Stimulated activated CD8-positive, alpha-beta memory T cell treated with anti-CD3 and anti-CD28 coated beads, Interleukin-15, amount 100 ng/mL, for 24 hours (primary cell): ENCODE measurements at regions not wholly inside any gene's neighbourhood (a gene's known extent, or its start where the extent isn't known, plus 50 kb on each side); places are given as distances from the start of the nearest gene placed in this dataset.

Source experiments
- DNase-seq: peaks from one replicate; pipeline ENCODE4 v3.0.0-alpha.2; 2020; ENCODE audit warnings: low read depth

GRCh38 chr7:46719616-46720015 is 798.5 kb upstream of the IGFBP3 start:
- no peak for DNase-seq

- DNase-seq = no peak
Measured at GRCh38 chr7:46716926-46717325, 795.9 kb upstream of the IGFBP3 start.

- DNase-seq = no peak
Measured at GRCh38 chr7:46715579-46715978, 794.5 kb upstream of the IGFBP3 start.

GRCh38 chr7:46714904-46715303 is 793.8 kb upstream of the IGFBP3 start:
- no peak for DNase-seq

GRCh38 chr7:46713868-46714596 is 793.0 kb upstream of the IGFBP3 start:
- DNase-seq = no peak

GRCh38 chr7:46710927-46711326 is 789.9 kb upstream of the IGFBP3 start:
- DNase-seq = no peak

GRCh38 chr7:46707973-46708372 is 786.9 kb upstream of the IGFBP3 start:
- no peak for DNase-seq

GRCh38 chr7:46705386-46706255 is 784.5 kb upstream of the IGFBP3 start:
- DNase-seq = no peak

GRCh38 chr7:46696741-46697140 is 775.7 kb upstream of the IGFBP3 start:
- no peak for DNase-seq

GRCh38 chr7:46695051-46695708 is 774.1 kb upstream of the IGFBP3 start:
- DNase-seq = no peak

- DNase-seq = no peak
Measured at GRCh38 chr7:46694058-46694457, 773.0 kb upstream of the IGFBP3 start.

GRCh38 chr7:46687203-46687602 is 766.1 kb upstream of the IGFBP3 start:
- DNase-seq = no peak

- no peak for DNase-seq
Measured at GRCh38 chr7:46685051-46685450, 764.0 kb upstream of the IGFBP3 start.

- no peak for DNase-seq
Measured at GRCh38 chr7:46682836-46683624, 762.0 kb upstream of the IGFBP3 start.

- no peak for DNase-seq
Measured at GRCh38 chr7:46681865-46682503, 760.9 kb upstream of the IGFBP3 start.

- DNase-seq = no peak
Measured at GRCh38 chr7:46680147-46680546, 759.1 kb upstream of the IGFBP3 start.

- DNase-seq = no peak
Measured at GRCh38 chr7:46679671-46680070, 758.6 kb upstream of the IGFBP3 start.

GRCh38 chr7:46678421-46678820 is 757.3 kb upstream of the IGFBP3 start:
- DNase-seq = no peak

GRCh38 chr7:46675456-46675855 is 754.4 kb upstream of the IGFBP3 start:
- DNase-seq = no peak

GRCh38 chr7:46672861-46673260 is 751.8 kb upstream of the IGFBP3 start:
- DNase-seq = no peak

- no peak for DNase-seq
Measured at GRCh38 chr7:46671108-46671769, 750.2 kb upstream of the IGFBP3 start.
